AG10803 (cell line): ENCODE measurements at regions not wholly inside any gene's neighbourhood (a gene's known extent, or its start where the extent isn't known, plus 50 kb on each side); places are given as distances from the start of the nearest gene placed in this dataset.

ENCODE experiments used
- DNase-seq: peaks from one replicate; pipeline ENCODE4 v3.0.0; 2010; ENCODE audit warnings: low read depth
- H3K4me3 ChIP-seq: 2 replicates; pipeline ENCODE4 v1.5.1; 2011; ENCODE audit warnings: mild to moderate bottlenecking, low read length, control low read depth
- CTCF ChIP-seq: conservative IDR thresholded peaks from 2 replicates; pipeline ENCODE4 v1.5.1; 2011; ENCODE audit warnings: mild to moderate bottlenecking, low read length, control low read depth, inconsistent platforms

- TF ChIP-seq CTCF, result no peak
- no peak for DNase-seq
- H3K4me3 ChIP-seq, result no peak overlapping the region
Measured at GRCh38 chr5:57063773-57064172, 110.1 kb upstream of the GPBP1 start.

- H3K4me3 ChIP-seq, result no peak overlapping the region
- DNase-seq, result no peak
- no peak for TF ChIP-seq CTCF
Measured at GRCh38 chr5:57066924-57067596, 106.8 kb upstream of the GPBP1 start.

GRCh38 chr5:57067597-57067924, 106.3 kb upstream of the GPBP1 start:
- DNase-seq, result no peak
- no peak for TF ChIP-seq CTCF
- no peak overlapping the region for H3K4me3 ChIP-seq

- TF ChIP-seq CTCF, result no peak
- H3K4me3 ChIP-seq, result no peak overlapping the region
Measured at GRCh38 chr5:57069115-57069835, 104.6 kb upstream of the GPBP1 start.

GRCh38 chr5:57072218-57072892, 101.5 kb upstream of the GPBP1 start:
- no peak for TF ChIP-seq CTCF
- DNase-seq, result no peak
- H3K4me3 ChIP-seq, result no peak overlapping the region

More at GRCh38 chr5:57069115-57069835, 104.6 kb upstream of the GPBP1 start:
- no peak for DNase-seq

- H3K4me3 ChIP-seq, result no peak overlapping the region
- peak; percentile 5 for DNase-seq
- peak; percentile 40 for TF ChIP-seq CTCF
Measured at GRCh38 chr5:57082441-57083067, 91.3 kb upstream of the GPBP1 start.
